ENCODE measurements at regions not wholly inside any gene's neighbourhood (a gene's known extent, or its start where the extent isn't known, plus 50 kb on each side); places are given as distances from the start of the nearest gene placed in this dataset.

GRCh38 chr6:15912505-15913400 is 216.1 kb upstream of the MYLIP start:
- H4K20me1 ChIP-seq (ENCODE audit: control insufficient read depth, insufficient read depth), result no peaks in the 10 kb centered on the region
- no peak for DNase-seq (ENCODE audit: low read depth, low spot score)
- H3K4me3 ChIP-seq, result no peak overlapping the region
- H3K27me3 ChIP-seq (replicated peaks in 1 of 2; ENCODE audit: control insufficient read depth in 2 of 2, insufficient read depth in 2 of 2, low read length in 1 of 2), result no peaks in the 10 kb centered on the region
- H2AFZ ChIP-seq (ENCODE audit: control insufficient read depth, low read depth, low read length), result no peak overlapping the region
- ChIA-PET POLR2A (interaction anchor here (0.6 to 1.0 kb wide), 4 partner anchors 11 to 43 kb away, joined by 3 to 5 read pairs (median 4); no protein-coding TSS in a partner anchor), RAD21 (ENCODE audit: unreplicated experiment) (interaction anchor here (0.7 to 2.8 kb wide), 7 partner anchors 11 to 221 kb away, joined by 3 to 16 read pairs (median 3); no protein-coding TSS in a partner anchor), SMC1A (ENCODE audit: uncharacterized antibody, unreplicated experiment) (interaction anchor here (0.5 to 2.1 kb wide), 8 partner anchors 11 to 146 kb away, joined by 3 to 8 read pairs (median 4); no protein-coding TSS in a partner anchor), CTCF (interaction anchor here (0.9 to 4.2 kb wide), 2 partner anchors 11 to 293 kb away, joined by 3 to 17 read pairs; no protein-coding TSS in a partner anchor)
- FAIRE-seq, result no peak
- no peak overlapping the region for H3K4me2 ChIP-seq (ENCODE audit: control insufficient read depth, insufficient read depth)
- no peaks in the 10 kb centered on the region for H3K9me3 ChIP-seq (replicated peaks; ENCODE audit: control insufficient read depth, insufficient read depth, low read length)
- no TSS peak for BruUV-seq (replicated peaks)
- intact Hi-C loops (cut with micrococcal nuclease; ENCODE audit: unreplicated experiment) (no loop called here), in situ Hi-C loops (cut with MboI) (no loop called here)
- H3K9ac ChIP-seq (ENCODE audit: control insufficient read depth, insufficient read depth, low read length), result no peak overlapping the region
- no peak overlapping the region for H3K27ac ChIP-seq (ENCODE audit: control insufficient read depth, insufficient read depth)
- 91% methylated on average over 8 of the region's 9 CpGs for WGBS (ENCODE audit: insufficient coverage, insufficient replicate concordance, low lambda C conversion rate, missing lambda C conversion rate)
- no peak for ATAC-seq
- H3K79me2 ChIP-seq (ENCODE audit: control insufficient read depth, insufficient read depth, low read length), result no peaks in the 10 kb centered on the region
- peaks cover 12% of the 10 kb centered on the region for H3K4me1 ChIP-seq (ENCODE audit: control insufficient read depth, insufficient read depth, low read length)
- TF ChIP-seq, protein P1, sequence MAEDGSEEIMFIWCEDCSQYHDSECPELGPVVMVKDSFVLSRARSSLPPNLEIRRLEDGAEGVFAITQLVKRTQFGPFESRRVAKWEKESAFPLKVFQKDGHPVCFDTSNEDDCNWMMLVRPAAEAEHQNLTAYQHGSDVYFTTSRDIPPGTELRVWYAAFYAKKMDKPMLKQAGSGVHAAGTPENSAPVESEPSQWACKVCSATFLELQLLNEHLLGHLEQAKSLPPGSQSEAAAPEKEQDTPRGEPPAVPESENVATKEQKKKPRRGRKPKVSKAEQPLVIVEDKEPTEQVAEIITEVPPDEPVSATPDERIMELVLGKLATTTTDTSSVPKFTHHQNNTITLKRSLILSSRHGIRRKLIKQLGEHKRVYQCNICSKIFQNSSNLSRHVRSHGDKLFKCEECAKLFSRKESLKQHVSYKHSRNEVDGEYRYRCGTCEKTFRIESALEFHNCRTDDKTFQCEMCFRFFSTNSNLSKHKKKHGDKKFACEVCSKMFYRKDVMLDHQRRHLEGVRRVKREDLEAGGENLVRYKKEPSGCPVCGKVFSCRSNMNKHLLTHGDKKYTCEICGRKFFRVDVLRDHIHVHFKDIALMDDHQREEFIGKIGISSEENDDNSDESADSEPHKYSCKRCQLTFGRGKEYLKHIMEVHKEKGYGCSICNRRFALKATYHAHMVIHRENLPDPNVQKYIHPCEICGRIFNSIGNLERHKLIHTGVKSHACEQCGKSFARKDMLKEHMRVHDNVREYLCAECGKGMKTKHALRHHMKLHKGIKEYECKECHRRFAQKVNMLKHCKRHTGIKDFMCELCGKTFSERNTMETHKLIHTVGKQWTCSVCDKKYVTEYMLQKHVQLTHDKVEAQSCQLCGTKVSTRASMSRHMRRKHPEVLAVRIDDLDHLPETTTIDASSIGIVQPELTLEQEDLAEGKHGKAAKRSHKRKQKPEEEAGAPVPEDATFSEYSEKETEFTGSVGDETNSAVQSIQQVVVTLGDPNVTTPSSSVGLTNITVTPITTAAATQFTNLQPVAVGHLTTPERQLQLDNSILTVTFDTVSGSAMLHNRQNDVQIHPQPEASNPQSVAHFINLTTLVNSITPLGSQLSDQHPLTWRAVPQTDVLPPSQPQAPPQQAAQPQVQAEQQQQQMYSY (CRISPR knock-in tag; IDR thresholded peaks at IDR 0.05), result no peak
- no peak for TF ChIP-seq ATF7 (IDR thresholded peaks at IDR 0.05; ENCODE audit: low read depth)
- no peak for TF ChIP-seq ZNF622 (IDR thresholded peaks at IDR 0.05)
- H3K36me3 ChIP-seq (ENCODE audit: control insufficient read depth in 2 of 2, insufficient read depth in 2 of 2, low read length in 1 of 2), result no peaks in the 10 kb centered on the region

All from GM12878 (cell line).